Liver (tissue), 8 donors: ENCODE measurements at regions not wholly inside any gene's neighbourhood (a gene's known extent, or its start where the extent isn't known, plus 50 kb on each side); places are given as distances from the start of the nearest gene placed in this dataset.

ENCODE experiments used
- DNase-seq: peaks from one replicate; pipeline ENCODE4 v3.0.0-alpha.2; 2017; ENCODE audit warnings: low spot score
- H3K27ac ChIP-seq, 2 donors: one replicate each; pipeline ENCODE4 v1.7.0; 2013; ENCODE audit warnings: inconsistent platforms in 2 of 2, low read length in 2 of 2, control low read depth in 1 of 2, low read depth in 1 of 2, mild to moderate bottlenecking in 1 of 2
- H3K27me3 ChIP-seq, 4 donors: one replicate each; pipeline versions ENCODE4 v1.6.1 to v1.7.0; 2013; ENCODE audit warnings: low read length in 3 of 4, inconsistent platforms in 1 of 4, mild to moderate bottlenecking in 1 of 4, moderate library complexity in 1 of 4; ENCODE audit not compliant: control insufficient read depth in 4 of 4, insufficient read depth in 4 of 4
- H3K36me3 ChIP-seq, 4 donors: one replicate each; pipeline versions ENCODE4 v1.6.1 to v1.7.0; 2013; ENCODE audit warnings: low read length in 3 of 4, mild to moderate bottlenecking in 3 of 4, low read depth in 1 of 4, moderate library complexity in 1 of 4; ENCODE audit not compliant: control insufficient read depth in 4 of 4, insufficient read depth in 3 of 4
- H3K4me1 ChIP-seq, 4 donors: one replicate each; pipeline versions ENCODE4 v1.6.1 to v1.7.0; 2013; ENCODE audit warnings: low read length in 3 of 4, mild to moderate bottlenecking in 3 of 4, moderate library complexity in 1 of 4; ENCODE audit not compliant: control insufficient read depth in 4 of 4, insufficient read depth in 4 of 4
- H3K4me3 ChIP-seq, 3 donors: one replicate each; pipeline versions ENCODE4 v1.6.1 to v1.7.0; 2013; ENCODE audit warnings: low read length in 3 of 3, control low read depth in 1 of 3, low read depth in 1 of 3, mild to moderate bottlenecking in 1 of 3
- H3K9ac ChIP-seq, 2 donors: one replicate each; pipeline ENCODE4 v1.7.0; 2013; ENCODE audit warnings: low read length in 2 of 2, mild to moderate bottlenecking in 2 of 2, moderate library complexity in 2 of 2, control low read depth in 1 of 2, low read depth in 1 of 2
- H3K9me3 ChIP-seq, 4 donors: one replicate each; pipeline versions ENCODE4 v1.6.1 to v1.7.0; 2013; ENCODE audit warnings: low read length in 3 of 4; ENCODE audit not compliant: control insufficient read depth in 4 of 4
- EGR1 ChIP-seq, 2 donors: IDR thresholded peaks; 2 replicates each; pipeline ENCODE4 v1.6.1; 2016 to 2018; ENCODE audit warnings: antibody characterized with exemption in 2 of 2, low read depth in 2 of 2
- FOXA1 ChIP-seq: IDR thresholded peaks from 2 replicates; pipeline ENCODE4 v1.6.1; 2016; ENCODE audit warnings: antibody characterized with exemption
- GABPA ChIP-seq, 2 donors: IDR thresholded peaks in 1 of 2; conservative IDR thresholded peaks in 1 of 2; 2 replicates each; pipeline ENCODE4 v1.6.1; 2016; ENCODE audit warnings: antibody characterized with exemption in 2 of 2, mild to moderate bottlenecking in 1 of 2, moderate library complexity in 1 of 2
- HNF4A ChIP-seq, 2 donors: conservative IDR thresholded peaks; 2 replicates each; pipeline ENCODE4 v1.6.1; 2016; ENCODE audit warnings: antibody characterized with exemption in 2 of 2, mild to moderate bottlenecking in 2 of 2
- HNF4G ChIP-seq: IDR thresholded peaks from 2 replicates; pipeline ENCODE4 v1.6.1; 2016; ENCODE audit warnings: antibody characterized with exemption
- JUND ChIP-seq, 2 donors: IDR thresholded peaks; 2 replicates each; pipeline ENCODE4 v1.6.1; 2016; ENCODE audit warnings: antibody characterized with exemption in 2 of 2
- RAD21 ChIP-seq, 2 donors: IDR thresholded peaks; 2 replicates each; pipeline ENCODE4 v1.6.1; 2016; ENCODE audit warnings: antibody characterized with exemption in 2 of 2, mild to moderate bottlenecking in 2 of 2
- SP1 ChIP-seq: IDR thresholded peaks from 2 replicates; pipeline ENCODE4 v1.6.1; 2018; ENCODE audit warnings: antibody characterized with exemption, mild to moderate bottlenecking
- YY1 ChIP-seq: IDR thresholded peaks from 2 replicates; pipeline ENCODE4 v1.6.1; 2016; ENCODE audit warnings: antibody characterized with exemption, mild to moderate bottlenecking
- WGBS: extraction: QIAGEN DNeasy Blood & Tissue Kit; methylation state at CpG from one replicate; pipeline ENCODE4 v1.1.7; 2013; 5-methylcytosine and 5-hydroxymethylcytosine counted together
- TF ChIP-seq, protein P1 (sequence below): IDR thresholded peaks from 2 replicates; pipeline ENCODE4 v1.6.1; 2016; ENCODE audit warnings: antibody characterized with exemption
- TF ChIP-seq, protein P2 (sequence below): IDR thresholded peaks from 2 replicates; pipeline ENCODE4 v1.6.1; 2016; ENCODE audit warnings: antibody characterized with exemption, mild to moderate bottlenecking
- TF ChIP-seq, protein P3 (sequence below): IDR thresholded peaks from 2 replicates; pipeline ENCODE4 v1.6.1; 2016; ENCODE audit warnings: antibody characterized with exemption
- TF ChIP-seq, protein P4 (sequence below): fragments of 150-350 bp; IDR thresholded peaks from 2 replicates; pipeline ENCODE4 v1.5.1; 2017; ENCODE audit warnings: improper control_type of control experiment, low read depth, low read length; ENCODE audit not compliant: missing input control
- TF ChIP-seq, protein P5 (sequence below): IDR thresholded peaks from 2 replicates; pipeline ENCODE4 v1.6.1; 2016; ENCODE audit warnings: antibody characterized with exemption
- donor health status: healthy.
- donor health status: healthy.
- donor health status: healthy.
- donor health status: healthy.
- donor health status: healthy.

DNA sequence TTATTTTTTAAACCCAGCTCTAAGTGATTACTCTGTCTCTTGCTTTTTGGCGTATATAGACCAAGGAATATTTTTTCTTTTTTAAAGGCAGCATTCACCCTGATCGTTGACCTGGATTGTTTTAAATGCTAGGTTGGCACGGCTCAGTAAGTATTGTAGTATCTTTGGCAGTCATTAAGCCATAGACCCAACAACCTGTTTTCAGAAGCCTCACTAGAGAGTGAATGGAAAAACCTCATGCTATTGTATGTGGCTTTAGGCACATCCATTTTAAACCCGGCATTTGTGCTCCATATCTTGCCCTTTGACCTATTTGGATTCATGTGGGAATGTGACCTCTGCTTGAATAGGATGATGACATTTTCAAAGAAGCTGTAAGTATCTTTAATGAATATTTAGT lies 183.9 kb downstream of the SNCA start:
- H3K27ac ChIP-seq, result no peak overlapping the region
- no peaks in the 10 kb centered on the region for H3K9me3 ChIP-seq
- no peak overlapping the region for H3K4me3 ChIP-seq
- no peaks in the 10 kb centered on the region for H3K4me1 ChIP-seq
- no peak overlapping the region for H3K9ac ChIP-seq
- WGBS, result 71% methylated on average over 4 of the region's 4 CpGs
- no peak for DNase-seq
- H3K36me3 ChIP-seq, result no peaks in the 10 kb centered on the region
- TF ChIP-seq JUND (IDR thresholded peaks at IDR 0.05) (no peak), YY1 (no peak), EGR1 (IDR thresholded peaks at IDR 0.05; ENCODE audit: low read depth in 2 of 2) (no peak), FOXA1 (no peak), HNF4A (conservative IDR thresholded peaks at IDR 0.05) (no peak), HNF4G (no peak)
- TF ChIP-seq, protein P1, sequence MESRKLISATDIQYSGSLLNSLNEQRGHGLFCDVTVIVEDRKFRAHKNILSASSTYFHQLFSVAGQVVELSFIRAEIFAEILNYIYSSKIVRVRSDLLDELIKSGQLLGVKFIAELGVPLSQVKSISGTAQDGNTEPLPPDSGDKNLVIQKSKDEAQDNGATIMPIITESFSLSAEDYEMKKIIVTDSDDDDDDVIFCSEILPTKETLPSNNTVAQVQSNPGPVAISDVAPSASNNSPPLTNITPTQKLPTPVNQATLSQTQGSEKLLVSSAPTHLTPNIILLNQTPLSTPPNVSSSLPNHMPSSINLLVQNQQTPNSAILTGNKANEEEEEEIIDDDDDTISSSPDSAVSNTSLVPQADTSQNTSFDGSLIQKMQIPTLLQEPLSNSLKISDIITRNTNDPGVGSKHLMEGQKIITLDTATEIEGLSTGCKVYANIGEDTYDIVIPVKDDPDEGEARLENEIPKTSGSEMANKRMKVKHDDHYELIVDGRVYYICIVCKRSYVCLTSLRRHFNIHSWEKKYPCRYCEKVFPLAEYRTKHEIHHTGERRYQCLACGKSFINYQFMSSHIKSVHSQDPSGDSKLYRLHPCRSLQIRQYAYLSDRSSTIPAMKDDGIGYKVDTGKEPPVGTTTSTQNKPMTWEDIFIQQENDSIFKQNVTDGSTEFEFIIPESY, result no peak
- TF ChIP-seq, protein P2, sequence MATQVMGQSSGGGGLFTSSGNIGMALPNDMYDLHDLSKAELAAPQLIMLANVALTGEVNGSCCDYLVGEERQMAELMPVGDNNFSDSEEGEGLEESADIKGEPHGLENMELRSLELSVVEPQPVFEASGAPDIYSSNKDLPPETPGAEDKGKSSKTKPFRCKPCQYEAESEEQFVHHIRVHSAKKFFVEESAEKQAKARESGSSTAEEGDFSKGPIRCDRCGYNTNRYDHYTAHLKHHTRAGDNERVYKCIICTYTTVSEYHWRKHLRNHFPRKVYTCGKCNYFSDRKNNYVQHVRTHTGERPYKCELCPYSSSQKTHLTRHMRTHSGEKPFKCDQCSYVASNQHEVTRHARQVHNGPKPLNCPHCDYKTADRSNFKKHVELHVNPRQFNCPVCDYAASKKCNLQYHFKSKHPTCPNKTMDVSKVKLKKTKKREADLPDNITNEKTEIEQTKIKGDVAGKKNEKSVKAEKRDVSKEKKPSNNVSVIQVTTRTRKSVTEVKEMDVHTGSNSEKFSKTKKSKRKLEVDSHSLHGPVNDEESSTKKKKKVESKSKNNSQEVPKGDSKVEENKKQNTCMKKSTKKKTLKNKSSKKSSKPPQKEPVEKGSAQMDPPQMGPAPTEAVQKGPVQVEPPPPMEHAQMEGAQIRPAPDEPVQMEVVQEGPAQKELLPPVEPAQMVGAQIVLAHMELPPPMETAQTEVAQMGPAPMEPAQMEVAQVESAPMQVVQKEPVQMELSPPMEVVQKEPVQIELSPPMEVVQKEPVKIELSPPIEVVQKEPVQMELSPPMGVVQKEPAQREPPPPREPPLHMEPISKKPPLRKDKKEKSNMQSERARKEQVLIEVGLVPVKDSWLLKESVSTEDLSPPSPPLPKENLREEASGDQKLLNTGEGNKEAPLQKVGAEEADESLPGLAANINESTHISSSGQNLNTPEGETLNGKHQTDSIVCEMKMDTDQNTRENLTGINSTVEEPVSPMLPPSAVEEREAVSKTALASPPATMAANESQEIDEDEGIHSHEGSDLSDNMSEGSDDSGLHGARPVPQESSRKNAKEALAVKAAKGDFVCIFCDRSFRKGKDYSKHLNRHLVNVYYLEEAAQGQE, result no peak
- TF ChIP-seq, protein P3, sequence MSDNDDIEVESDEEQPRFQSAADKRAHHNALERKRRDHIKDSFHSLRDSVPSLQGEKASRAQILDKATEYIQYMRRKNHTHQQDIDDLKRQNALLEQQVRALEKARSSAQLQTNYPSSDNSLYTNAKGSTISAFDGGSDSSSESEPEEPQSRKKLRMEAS, result no peak
- TF ChIP-seq, protein P4, sequence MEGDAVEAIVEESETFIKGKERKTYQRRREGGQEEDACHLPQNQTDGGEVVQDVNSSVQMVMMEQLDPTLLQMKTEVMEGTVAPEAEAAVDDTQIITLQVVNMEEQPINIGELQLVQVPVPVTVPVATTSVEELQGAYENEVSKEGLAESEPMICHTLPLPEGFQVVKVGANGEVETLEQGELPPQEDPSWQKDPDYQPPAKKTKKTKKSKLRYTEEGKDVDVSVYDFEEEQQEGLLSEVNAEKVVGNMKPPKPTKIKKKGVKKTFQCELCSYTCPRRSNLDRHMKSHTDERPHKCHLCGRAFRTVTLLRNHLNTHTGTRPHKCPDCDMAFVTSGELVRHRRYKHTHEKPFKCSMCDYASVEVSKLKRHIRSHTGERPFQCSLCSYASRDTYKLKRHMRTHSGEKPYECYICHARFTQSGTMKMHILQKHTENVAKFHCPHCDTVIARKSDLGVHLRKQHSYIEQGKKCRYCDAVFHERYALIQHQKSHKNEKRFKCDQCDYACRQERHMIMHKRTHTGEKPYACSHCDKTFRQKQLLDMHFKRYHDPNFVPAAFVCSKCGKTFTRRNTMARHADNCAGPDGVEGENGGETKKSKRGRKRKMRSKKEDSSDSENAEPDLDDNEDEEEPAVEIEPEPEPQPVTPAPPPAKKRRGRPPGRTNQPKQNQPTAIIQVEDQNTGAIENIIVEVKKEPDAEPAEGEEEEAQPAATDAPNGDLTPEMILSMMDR, result no peak
- peaks cover 0 to 3% (median 0%) of the 10 kb centered on the region in 4 donors for H3K27me3 ChIP-seq

DNA sequence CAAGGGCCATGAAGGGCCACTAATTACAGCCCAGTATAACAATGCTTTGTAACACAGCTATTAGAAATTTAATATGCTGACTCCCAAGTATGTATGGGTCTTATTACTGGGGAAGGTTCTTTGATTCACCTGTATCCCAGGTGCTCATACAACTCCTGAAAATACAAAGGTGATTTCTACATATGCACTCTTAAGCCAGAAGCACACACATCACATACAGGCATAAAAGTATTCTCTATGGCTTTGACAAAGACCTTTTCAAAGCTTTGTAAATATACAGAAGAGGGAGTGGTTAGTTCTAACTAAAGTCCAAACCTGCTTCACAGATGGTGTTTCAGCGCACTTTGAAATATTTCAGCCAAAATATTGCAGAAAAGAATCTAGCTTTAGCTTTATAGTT lies 191.5 kb downstream of the SNCA start:
- WGBS, result 70% methylated on average over 1 of the region's 1 CpG
- Histone ChIP-seq H3K9ac (no peak overlapping the region), H3K27ac (no peak overlapping the region), H3K36me3 (no peaks in the 10 kb centered on the region), H3K27me3 (no peaks in the 10 kb centered on the region), H3K4me1 (peaks cover 0 to 3% (median 0%) of the 10 kb centered on the region in 4 donors), H3K4me3 (no peak overlapping the region), H3K9me3 (no peaks in the 10 kb centered on the region)
- no peak for DNase-seq
- TF ChIP-seq GABPA (IDR thresholded peaks at IDR 0.05 in 1 of 2, conservative IDR thresholded peaks at IDR 0.05 in 1 of 2) (no peak), YY1 (no peak), RAD21 (IDR thresholded peaks at IDR 0.05) (no peak), HNF4A (conservative IDR thresholded peaks at IDR 0.05) (no peak), JUND (IDR thresholded peaks at IDR 0.05) (no peak), SP1 (no peak)
- TF ChIP-seq, protein P2, result no peak
- TF ChIP-seq, protein P1, result no peak
- TF ChIP-seq, protein P4, result no peak
- TF ChIP-seq, protein P3, result no peak
- TF ChIP-seq, protein P5, sequence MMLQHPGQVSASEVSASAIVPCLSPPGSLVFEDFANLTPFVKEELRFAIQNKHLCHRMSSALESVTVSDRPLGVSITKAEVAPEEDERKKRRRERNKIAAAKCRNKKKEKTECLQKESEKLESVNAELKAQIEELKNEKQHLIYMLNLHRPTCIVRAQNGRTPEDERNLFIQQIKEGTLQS, result no peak
